ENCODE measurements at regions not wholly inside any gene's neighbourhood (a gene's known extent, or its start where the extent isn't known, plus 50 kb on each side); places are given as distances from the start of the nearest gene placed in this dataset.

DNA sequence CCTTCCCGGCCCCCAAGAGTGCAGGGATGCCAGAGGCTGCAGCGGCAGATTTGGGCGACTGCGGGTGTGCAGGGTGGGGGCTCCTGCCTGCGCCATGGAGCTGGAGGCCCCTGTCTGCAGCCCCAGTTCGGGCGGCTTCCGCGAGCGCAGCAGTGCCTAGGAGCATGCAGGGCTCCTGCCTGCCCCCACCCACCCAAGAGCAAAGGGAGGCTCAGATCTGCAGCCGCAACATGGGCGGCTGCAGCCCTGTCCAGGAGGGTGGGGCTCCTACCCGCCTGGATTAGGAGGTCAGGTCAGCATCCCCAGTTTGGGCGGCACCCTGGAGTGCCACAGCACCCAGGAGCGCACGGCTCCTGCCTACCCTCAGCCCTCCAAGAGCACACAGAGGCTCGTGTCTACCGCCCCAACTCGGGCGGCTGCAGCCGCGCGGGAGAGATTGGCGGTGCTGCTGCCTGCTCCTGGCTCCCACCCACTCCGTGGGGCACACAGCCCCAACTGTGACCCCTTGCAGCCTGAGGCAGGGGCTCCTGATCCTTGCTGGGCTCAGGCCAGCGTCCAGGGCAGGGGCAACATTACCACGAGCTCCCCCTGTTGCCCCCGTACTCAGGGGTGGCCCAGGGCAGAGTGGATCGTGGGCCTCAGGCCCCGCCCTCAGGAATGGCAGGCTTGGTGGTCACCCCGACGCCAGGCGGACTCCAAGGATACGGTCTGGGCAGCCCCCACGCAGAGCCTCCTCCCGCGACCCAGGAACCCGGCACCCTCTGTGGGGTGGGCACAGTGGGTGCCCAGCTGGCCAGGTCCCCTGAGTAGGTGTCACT is 55.5 kb upstream of the UNC93A start:
- H3K27ac ChIP-seq (ENCODE audit: low read length), result no peak overlapping the region
- no peaks in the 10 kb centered on the region for H3K79me2 ChIP-seq (ENCODE audit: low read length)
- H3K36me3 ChIP-seq (replicated peaks; ENCODE audit: insufficient read depth, low read length), result no peaks in the 10 kb centered on the region
- no peak overlapping the region for H2AFZ ChIP-seq (ENCODE audit: low read length)
- no peaks in the 10 kb centered on the region for H4K20me1 ChIP-seq (ENCODE audit: insufficient read depth, low read length)
- no peaks in the 10 kb centered on the region for H3K4me1 ChIP-seq (ENCODE audit: low read length)
- no peaks in the 10 kb centered on the region for H3F3A ChIP-seq (ENCODE audit: insufficient read depth, low read length)
- no peak overlapping the region for H3K4me2 ChIP-seq (ENCODE audit: low read depth, low read length)
- TF ChIP-seq EZH2 (optimal IDR thresholded peaks at IDR 0.05; ENCODE audit: low read depth, low read length), result no peak
- TF ChIP-seq EZH2phosphoT487 (IDR thresholded peaks at IDR 0.05; ENCODE audit: low read length), result no peak
- TF ChIP-seq, protein P1, sequence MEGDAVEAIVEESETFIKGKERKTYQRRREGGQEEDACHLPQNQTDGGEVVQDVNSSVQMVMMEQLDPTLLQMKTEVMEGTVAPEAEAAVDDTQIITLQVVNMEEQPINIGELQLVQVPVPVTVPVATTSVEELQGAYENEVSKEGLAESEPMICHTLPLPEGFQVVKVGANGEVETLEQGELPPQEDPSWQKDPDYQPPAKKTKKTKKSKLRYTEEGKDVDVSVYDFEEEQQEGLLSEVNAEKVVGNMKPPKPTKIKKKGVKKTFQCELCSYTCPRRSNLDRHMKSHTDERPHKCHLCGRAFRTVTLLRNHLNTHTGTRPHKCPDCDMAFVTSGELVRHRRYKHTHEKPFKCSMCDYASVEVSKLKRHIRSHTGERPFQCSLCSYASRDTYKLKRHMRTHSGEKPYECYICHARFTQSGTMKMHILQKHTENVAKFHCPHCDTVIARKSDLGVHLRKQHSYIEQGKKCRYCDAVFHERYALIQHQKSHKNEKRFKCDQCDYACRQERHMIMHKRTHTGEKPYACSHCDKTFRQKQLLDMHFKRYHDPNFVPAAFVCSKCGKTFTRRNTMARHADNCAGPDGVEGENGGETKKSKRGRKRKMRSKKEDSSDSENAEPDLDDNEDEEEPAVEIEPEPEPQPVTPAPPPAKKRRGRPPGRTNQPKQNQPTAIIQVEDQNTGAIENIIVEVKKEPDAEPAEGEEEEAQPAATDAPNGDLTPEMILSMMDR (IDR thresholded peaks at IDR 0.05; ENCODE audit: low read length), result no peak
- H3K9ac ChIP-seq (ENCODE audit: low read length), result no peak overlapping the region
- no peaks in the 10 kb centered on the region for H3K9me2 ChIP-seq (replicated peaks; ENCODE audit: insufficient read depth, low read length)
- no peaks in the 10 kb centered on the region for H3K27me3 ChIP-seq (replicated peaks; ENCODE audit: insufficient read depth, low read length)
- DNase-seq, result no peak
- H3K4me3 ChIP-seq (ENCODE audit: low read length), result no peak overlapping the region
- no peaks in the 10 kb centered on the region for H3K9me3 ChIP-seq (replicated peaks; ENCODE audit: insufficient read depth, low read length)

GRCh38 chr6:167236239-167236571 is 54.9 kb upstream of the UNC93A start:
- no peak overlapping the region for H3K4me2 ChIP-seq (ENCODE audit: low read depth, low read length)
- no peak overlapping the region for H3K9ac ChIP-seq (ENCODE audit: low read length)
- H3K27ac ChIP-seq (ENCODE audit: low read length), result no peak overlapping the region
- DNase-seq, result no peak
- no peaks in the 10 kb centered on the region for H4K20me1 ChIP-seq (ENCODE audit: insufficient read depth, low read length)
- H3K79me2 ChIP-seq (ENCODE audit: low read length), result no peaks in the 10 kb centered on the region
- H3F3A ChIP-seq (ENCODE audit: insufficient read depth, low read length), result no peaks in the 10 kb centered on the region
- H3K9me3 ChIP-seq (replicated peaks; ENCODE audit: insufficient read depth, low read length), result no peaks in the 10 kb centered on the region
- no peak overlapping the region for H3K4me3 ChIP-seq (ENCODE audit: low read length)
- no peaks in the 10 kb centered on the region for H3K27me3 ChIP-seq (replicated peaks; ENCODE audit: insufficient read depth, low read length)
- H3K4me1 ChIP-seq (ENCODE audit: low read length), result no peaks in the 10 kb centered on the region
- TF ChIP-seq, protein P1 (IDR thresholded peaks at IDR 0.05; ENCODE audit: low read length), result no peak
- TF ChIP-seq EZH2phosphoT487 (IDR thresholded peaks at IDR 0.05; ENCODE audit: low read length) (no peak), EZH2 (optimal IDR thresholded peaks at IDR 0.05; ENCODE audit: low read depth, low read length) (no peak)
- no peak overlapping the region for H2AFZ ChIP-seq (ENCODE audit: low read length)
- no peaks in the 10 kb centered on the region for H3K9me2 ChIP-seq (replicated peaks; ENCODE audit: insufficient read depth, low read length)
- H3K36me3 ChIP-seq (replicated peaks; ENCODE audit: insufficient read depth, low read length), result no peaks in the 10 kb centered on the region

GRCh38 chr6:167237438-167238145 is 53.5 kb upstream of the UNC93A start:
- Histone ChIP-seq H3K4me3 (ENCODE audit: low read length) (no peak overlapping the region), H3K36me3 (replicated peaks; ENCODE audit: insufficient read depth, low read length) (no peaks in the 10 kb centered on the region), H3F3A (ENCODE audit: insufficient read depth, low read length) (no peaks in the 10 kb centered on the region), H3K4me1 (ENCODE audit: low read length) (no peaks in the 10 kb centered on the region), H3K79me2 (ENCODE audit: low read length) (no peaks in the 10 kb centered on the region), H3K27me3 (replicated peaks; ENCODE audit: insufficient read depth, low read length) (no peaks in the 10 kb centered on the region), H2AFZ (ENCODE audit: low read length) (no peak overlapping the region), H3K9me3 (replicated peaks; ENCODE audit: insufficient read depth, low read length) (no peaks in the 10 kb centered on the region), H3K9me2 (replicated peaks; ENCODE audit: insufficient read depth, low read length) (no peaks in the 10 kb centered on the region), H4K20me1 (ENCODE audit: insufficient read depth, low read length) (no peaks in the 10 kb centered on the region), H3K9ac (ENCODE audit: low read length) (no peak overlapping the region), H3K4me2 (ENCODE audit: low read depth, low read length) (no peak overlapping the region), H3K27ac (ENCODE audit: low read length) (no peak overlapping the region)
- TF ChIP-seq EZH2 (optimal IDR thresholded peaks at IDR 0.05; ENCODE audit: low read depth, low read length) (no peak), EZH2phosphoT487 (IDR thresholded peaks at IDR 0.05; ENCODE audit: low read length) (no peak)
- TF ChIP-seq, protein P1 (IDR thresholded peaks at IDR 0.05; ENCODE audit: low read length), result no peak
- DNase-seq, result no peak
